Thyroid gland (tissue), 4 donors: ENCODE measurements at regions not wholly inside any gene's neighbourhood (a gene's known extent, or its start where the extent isn't known, plus 50 kb on each side); places are given as distances from the start of the nearest gene placed in this dataset.

Experiments used
- DNase-seq, 2 donors: peaks; one replicate each; pipeline ENCODE4 v3.0.0-alpha.2; 2019
- H3K27ac ChIP-seq, 3 donors: fragments of 200-600 bp; sonication (generic); 1 replicate in 2 of 3; 2 replicates in 1 of 3; pipeline ENCODE4 v1.5.1; 2016 to 2019; ENCODE audit warnings: mild to moderate bottlenecking in 1 of 3, moderate library complexity in 1 of 3
- H3K27me3 ChIP-seq: fragments of 200-600 bp; sonication (generic); one replicate; pipeline ENCODE4 v1.5.1; 2019
- H3K36me3 ChIP-seq, 2 donors: fragments of 200-600 bp; sonication (generic); one replicate each; pipeline ENCODE4 v1.5.1; 2016 to 2019
- H3K4me1 ChIP-seq, 2 donors: fragments of 200-600 bp; sonication (generic); one replicate each; pipeline ENCODE4 v1.5.1; 2017 to 2019
- H3K4me3 ChIP-seq, 3 donors: fragments of 200-600 bp; sonication (generic); replicated peaks in 1 of 3; 1 replicate in 2 of 3; 2 replicates in 1 of 3; pipeline ENCODE4 v1.5.1; 2016; ENCODE audit warnings: mild to moderate bottlenecking in 1 of 3
- H3K9me3 ChIP-seq: fragments of 200-600 bp; sonication (generic); one replicate; pipeline ENCODE4 v1.5.1; 2017
- CTCF ChIP-seq, 6 experiments: fragments of 200-600 bp in 3 of 6; fragments of 450-650 bp in 3 of 6; sonication (generic) in 3 of 6; IDR thresholded peaks; one replicate each; pipeline ENCODE4 v1.5.1; 2016 to 2019; ENCODE audit warnings: antibody characterized with exemption in 6 of 6, mild to moderate bottlenecking in 2 of 6, inconsistent platforms in 1 of 6, moderate library complexity in 1 of 6
- POLR2A ChIP-seq, 2 donors: fragments of 450-650 bp; IDR thresholded peaks; one replicate each; pipeline ENCODE4 v1.6.1; 2017; ENCODE audit warnings: antibody characterized with exemption in 2 of 2, mild to moderate bottlenecking in 2 of 2, moderate library complexity in 1 of 2
- WGBS, 2 donors: methylation state at CpG; one replicate each; pipeline ENCODE4 v1.1.5; 2017; 5-methylcytosine and 5-hydroxymethylcytosine counted together
- intact Hi-C: fragments of 100-400 bp; cut with DNase I; formaldehyde crosslinking; loops from one replicate; pipeline ENCODE4 v1.15.1; 2023

DNA sequence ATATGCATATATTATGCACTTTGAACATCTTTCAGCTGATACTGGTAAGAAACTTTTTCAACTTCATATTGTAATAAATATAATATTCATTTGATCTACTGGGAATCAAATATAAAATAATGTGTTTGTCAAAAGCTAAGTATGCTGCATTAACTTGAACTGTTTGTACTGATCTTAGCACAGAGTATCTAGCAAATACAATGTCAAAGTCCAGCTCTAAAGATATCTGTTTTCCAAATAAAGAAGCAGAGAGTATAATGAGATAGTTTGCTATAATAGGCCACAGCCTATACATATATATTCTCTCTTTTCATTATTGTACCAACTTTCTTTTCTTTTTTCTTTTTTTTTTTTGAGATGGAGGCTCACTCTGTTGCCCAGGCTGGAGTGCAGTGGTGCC, 417.0 kb downstream of the TMEM161B start:
- intact Hi-C loops: no loop called here

GRCh38 chr5:87850843-87851242, 417.8 kb downstream of the TMEM161B start:
- no peak for DNase-seq
- Histone ChIP-seq H3K4me3 (no peak overlapping the region), H3K27me3 (no peaks in the 10 kb centered on the region), H3K9me3 (no peaks in the 10 kb centered on the region), H3K4me1 (no peaks in the 10 kb centered on the region), H3K36me3 (no peaks in the 10 kb centered on the region), H3K27ac (no peak overlapping the region)
- TF ChIP-seq POLR2A (IDR thresholded peaks at IDR 0.05) (no peak), CTCF (IDR thresholded peaks at IDR 0.05) (no peak)
- 84 to 85% methylated on average over 3 of the region's 3 CpGs for WGBS, 2 donors
- intact Hi-C loops: no loop called here

More for the DNA sequence above, 417.0 kb downstream of the TMEM161B start:
- TF ChIP-seq CTCF (IDR thresholded peaks at IDR 0.05) (no peak), POLR2A (IDR thresholded peaks at IDR 0.05) (no peak)
- Histone ChIP-seq H3K36me3 (no peaks in the 10 kb centered on the region), H3K9me3 (no peaks in the 10 kb centered on the region), H3K27ac (no peak overlapping the region), H3K27me3 (no peaks in the 10 kb centered on the region), H3K4me1 (no peaks in the 10 kb centered on the region), H3K4me3 (no peak overlapping the region)
- no peak for DNase-seq

DNA sequence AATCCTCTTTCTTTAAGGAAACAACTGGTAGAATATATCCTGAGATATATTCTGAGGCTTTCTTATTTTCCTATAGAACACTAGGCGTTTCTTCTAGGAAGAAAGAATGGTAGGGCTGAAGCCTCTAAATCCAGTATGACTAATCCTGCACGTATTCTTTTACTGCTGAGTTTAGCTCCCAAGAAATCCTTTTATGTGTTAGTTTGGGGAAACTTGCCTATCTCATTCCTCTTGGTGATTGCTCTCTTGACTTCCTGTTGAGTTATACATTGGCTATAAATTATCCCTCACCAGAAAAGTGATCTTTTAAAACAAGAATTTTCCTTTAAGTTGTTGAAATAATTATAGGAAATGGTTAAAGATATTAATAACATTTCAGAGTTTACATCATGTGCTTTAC, 422.9 kb downstream of the TMEM161B start:
- H3K4me1 ChIP-seq: no peaks in the 10 kb centered on the region
- DNase-seq: no peak
- TF ChIP-seq POLR2A (IDR thresholded peaks at IDR 0.05) (no peak), CTCF (IDR thresholded peaks at IDR 0.05) (no peak)
- 54 to 64% methylated on average over 2 of the region's 2 CpGs for WGBS, 2 donors
- no peak overlapping the region for H3K4me3 ChIP-seq
- no peaks in the 10 kb centered on the region for H3K36me3 ChIP-seq
- no peak overlapping the region for H3K27ac ChIP-seq
- intact Hi-C loops: no loop called here
- no peaks in the 10 kb centered on the region for H3K27me3 ChIP-seq
- H3K9me3 ChIP-seq: no peaks in the 10 kb centered on the region

DNA sequence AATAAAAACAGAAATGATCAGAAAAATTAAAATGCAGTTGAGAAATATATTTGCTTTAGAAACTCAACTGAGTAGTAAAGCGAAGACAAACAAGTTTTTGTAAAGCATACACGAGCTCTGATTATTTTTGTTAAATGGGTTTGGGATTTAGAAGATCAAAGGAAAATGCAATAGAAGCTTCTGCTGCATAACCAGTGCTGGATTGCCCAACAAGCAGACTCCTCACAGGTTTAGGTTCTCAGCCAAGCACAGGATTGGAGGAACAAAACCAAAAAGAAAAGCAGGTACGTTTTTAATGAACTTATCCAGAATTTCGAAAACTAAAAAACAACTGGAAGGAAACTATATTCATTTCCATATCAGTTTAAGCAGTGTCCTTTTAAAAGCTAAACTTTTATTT, 423.8 kb downstream of the TMEM161B start:
- no peak overlapping the region for H3K4me3 ChIP-seq
- intact Hi-C loops: no loop called here
- 79 to 81% methylated on average over 4 of the region's 4 CpGs for WGBS, 2 donors
- no peak for TF ChIP-seq CTCF (IDR thresholded peaks at IDR 0.05)
- no peak for TF ChIP-seq POLR2A (IDR thresholded peaks at IDR 0.05)
- H3K9me3 ChIP-seq: no peaks in the 10 kb centered on the region
- DNase-seq: no peak
- H3K27me3 ChIP-seq: no peaks in the 10 kb centered on the region
- no peak overlapping the region for H3K27ac ChIP-seq
- H3K4me1 ChIP-seq: no peaks in the 10 kb centered on the region
- H3K36me3 ChIP-seq: no peaks in the 10 kb centered on the region

DNA sequence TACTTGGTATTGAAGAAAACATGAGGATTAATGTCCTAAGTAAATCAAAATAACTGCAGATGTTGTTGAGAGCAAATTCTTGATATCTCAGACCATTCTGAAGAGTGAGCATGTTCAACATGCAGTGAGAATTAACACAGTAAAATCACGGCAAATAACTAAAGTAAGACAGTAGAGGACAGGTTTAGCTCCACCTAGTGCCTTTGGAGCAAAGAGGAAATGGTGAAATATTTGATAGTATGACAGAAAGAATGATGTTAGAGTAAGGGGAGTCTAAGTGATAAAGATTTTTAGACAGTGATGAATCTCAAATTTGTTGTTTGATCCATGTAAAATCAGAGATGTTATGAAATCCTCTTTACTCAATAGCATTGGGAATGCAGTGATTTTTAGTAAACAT, 424.2 kb downstream of the TMEM161B start:
- 72 to 79% methylated on average over 1 of the region's 1 CpG for WGBS, 2 donors
- no peaks in the 10 kb centered on the region for H3K27me3 ChIP-seq
- TF ChIP-seq POLR2A (IDR thresholded peaks at IDR 0.05): no peak
- TF ChIP-seq CTCF (IDR thresholded peaks at IDR 0.05): no peak
- H3K9me3 ChIP-seq: no peaks in the 10 kb centered on the region
- no peaks in the 10 kb centered on the region for H3K4me1 ChIP-seq
- intact Hi-C loops: no loop called here
- no peak overlapping the region for H3K4me3 ChIP-seq
- H3K36me3 ChIP-seq: no peaks in the 10 kb centered on the region
- no peak for DNase-seq
- no peak overlapping the region for H3K27ac ChIP-seq
